GM18502 (cell line): ENCODE measurements at regions not wholly inside any gene's neighbourhood (a gene's known extent, or its start where the extent isn't known, plus 50 kb on each side); places are given as distances from the start of the nearest gene placed in this dataset.

Experiments used
- ATAC-seq: cut with Tn5 transposase; IDR thresholded peaks from one replicate; pipeline ENCODE4 v1.9.1; 2021; ENCODE audit warnings: mild to moderate bottlenecking; ENCODE audit not compliant: unreplicated experiment, poor library complexity

- ATAC-seq = no peak
Measured at GRCh38 chr5:51732304-51732703, 349.1 kb downstream of the ISL1 start.

DNA sequence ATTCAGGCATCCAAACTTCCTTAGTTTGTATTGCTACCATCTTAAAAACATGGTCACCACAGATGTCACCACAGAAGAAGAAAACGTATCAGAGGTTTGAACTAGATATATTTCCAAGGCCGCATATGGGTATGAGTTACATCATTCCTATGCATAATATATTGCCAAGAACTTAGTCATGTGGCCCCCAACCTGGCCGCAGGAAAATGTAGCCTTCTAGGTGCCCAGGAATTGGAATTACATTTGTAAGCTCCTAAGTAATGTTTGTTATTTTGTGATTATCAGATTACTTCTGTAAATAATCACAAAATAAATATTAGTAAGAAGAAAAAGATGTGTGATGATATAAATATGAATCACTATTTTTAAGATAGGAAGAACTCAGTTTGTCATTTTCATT, 351.4 kb downstream of the ISL1 start:
- ATAC-seq = no peak

- no peak for ATAC-seq
Measured at GRCh38 chr5:51746023-51746422, 362.8 kb downstream of the ISL1 start.

- no peak for ATAC-seq
Measured at GRCh38 chr5:51748647-51749046, 365.4 kb downstream of the ISL1 start.
